BLaER1 (cell line): ENCODE measurements at regions not wholly inside any gene's neighbourhood (a gene's known extent, or its start where the extent isn't known, plus 50 kb on each side); places are given as distances from the start of the nearest gene placed in this dataset.
"Not testable (repeated sequence)": the region's sequence is repeated elsewhere in the genome, so short reads cannot be mapped to it uniquely, and the experiment has no call there.

Experiments
- H3K27ac ChIP-seq: shearing (Covaris generic); formaldehyde crosslinking; 2 replicates; pipeline ENCODE4 v1.8.1; 2022
- H3K27me3 ChIP-seq: shearing (Covaris generic); formaldehyde crosslinking; 2 replicates; pipeline ENCODE4 v1.8.1; 2022
- H3K36me3 ChIP-seq: shearing (Covaris generic); formaldehyde crosslinking; 2 replicates; pipeline ENCODE4 v1.8.1; 2022
- H3K4me1 ChIP-seq: shearing (Covaris generic); formaldehyde crosslinking; 2 replicates; pipeline ENCODE4 v1.8.1; 2022
- H3K4me2 ChIP-seq: shearing (Covaris generic); formaldehyde crosslinking; 2 replicates; pipeline ENCODE4 v1.8.1; 2022
- H3K4me3 ChIP-seq: shearing (Covaris generic); formaldehyde crosslinking; 2 replicates; pipeline ENCODE4 v1.8.1; 2022
- H3K9ac ChIP-seq: shearing (Covaris generic); formaldehyde crosslinking; 2 replicates; pipeline ENCODE4 v1.8.1; 2022
- H3K9me3 ChIP-seq: shearing (Covaris generic); formaldehyde crosslinking; 2 replicates; pipeline ENCODE4 v1.8.1; 2022
- H4K20me1 ChIP-seq: shearing (Covaris generic); formaldehyde crosslinking; 2 replicates; pipeline ENCODE4 v1.8.1; 2022
- Cebpa-rat ChIP-seq: shearing (Covaris generic); IDR thresholded peaks from 2 replicates; pipeline ENCODE4 v1.8.1; 2022

- Histone ChIP-seq H3K9ac (no peak overlapping the region), H3K9me3 (0 out of 2 replicates have a peak, but pooled peaks cover 3% of the 10 kb centered on the region), H3K36me3 (no peaks in the 10 kb centered on the region), H3K4me3 (no peak overlapping the region), H3K27ac (no peak overlapping the region), H3K4me2 (no peak overlapping the region), H3K4me1 (peaks cover 13% of the 10 kb centered on the region), H4K20me1 (peaks cover 14% of the 10 kb centered on the region; the same call in 1 of the 2 replicates), H3K27me3 (peaks cover 31% of the 10 kb centered on the region)
- no peak for TF ChIP-seq Cebpa-rat
Observed at GRCh38 chr3:87788516-87788915, 270.3 kb downstream of the CGGBP1 start.

GRCh38 chr3:87780811-87781210 is 278.0 kb downstream of the CGGBP1 start:
- Histone ChIP-seq H3K4me3 (no peak overlapping the region), H3K27me3 (no peaks in the 10 kb centered on the region), H3K36me3 (no peaks in the 10 kb centered on the region), H4K20me1 (no peaks in the 10 kb centered on the region), H3K9ac (no peak overlapping the region), H3K4me2 (no peak overlapping the region), H3K9me3 (no peaks in the 10 kb centered on the region), H3K27ac (no peak overlapping the region), H3K4me1 (no peaks in the 10 kb centered on the region)
- no peak for TF ChIP-seq Cebpa-rat

DNA sequence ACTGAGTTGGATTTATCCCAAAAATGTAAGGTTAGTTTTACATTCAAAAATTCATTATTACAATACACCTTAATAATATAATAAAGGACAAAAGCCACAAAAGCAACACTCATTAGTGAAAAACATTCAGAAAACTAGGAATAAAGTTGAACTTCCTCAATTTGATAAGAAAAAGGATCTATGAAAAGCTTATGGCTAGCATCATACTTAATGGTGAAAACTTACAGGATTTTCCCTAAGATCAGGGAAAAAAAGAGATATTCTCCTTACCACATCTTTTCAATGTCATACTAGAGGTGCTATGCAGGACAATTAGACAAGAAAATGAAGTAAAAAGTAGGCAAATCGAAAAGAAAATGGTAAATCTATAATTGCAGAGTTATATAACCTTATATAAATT is 279.9 kb downstream of the CGGBP1 start:
- Histone ChIP-seq H3K27me3 (no peaks in the 10 kb centered on the region), H3K4me1 (no peaks in the 10 kb centered on the region), H3K4me3 (no peak overlapping the region), H3K9me3 (no peaks in the 10 kb centered on the region), H3K4me2 (no peak overlapping the region), H3K27ac (no peak overlapping the region), H3K36me3 (no peaks in the 10 kb centered on the region), H3K9ac (no peak overlapping the region), H4K20me1 (no peaks in the 10 kb centered on the region)
- TF ChIP-seq Cebpa-rat = no peak

- H3K4me2 ChIP-seq = no peak overlapping the region
Observed at GRCh38 chr3:87771337-87772192, 287.2 kb downstream of the CGGBP1 start.

GRCh38 chr3:87766721-87767120 is 292.1 kb downstream of the CGGBP1 start:
- H3K9me3 ChIP-seq = peaks cover 2% of the 10 kb centered on the region; the same call in 1 of the 2 replicates
- no peak overlapping the region for H3K4me3 ChIP-seq
- TF ChIP-seq Cebpa-rat = no peak
- H3K4me2 ChIP-seq = no peak overlapping the region
- H3K9ac ChIP-seq = no peak overlapping the region
- H3K36me3 ChIP-seq = no peaks in the 10 kb centered on the region
- no peak overlapping the region for H3K27ac ChIP-seq
- H3K4me1 ChIP-seq = no peaks in the 10 kb centered on the region
- no peaks in the 10 kb centered on the region for H4K20me1 ChIP-seq
- no peaks in the 10 kb centered on the region for H3K27me3 ChIP-seq

More at GRCh38 chr3:87771337-87772192, 287.2 kb downstream of the CGGBP1 start:
- Histone ChIP-seq H3K4me1 (no peaks in the 10 kb centered on the region), H3K4me3 (no peak overlapping the region), H3K27ac (no peak overlapping the region), H3K9me3 (no peaks in the 10 kb centered on the region), H3K9ac (no peak overlapping the region), H3K36me3 (no peaks in the 10 kb centered on the region), H4K20me1 (no peaks in the 10 kb centered on the region), H3K27me3 (no peaks in the 10 kb centered on the region)
- TF ChIP-seq Cebpa-rat = no peak

DNA sequence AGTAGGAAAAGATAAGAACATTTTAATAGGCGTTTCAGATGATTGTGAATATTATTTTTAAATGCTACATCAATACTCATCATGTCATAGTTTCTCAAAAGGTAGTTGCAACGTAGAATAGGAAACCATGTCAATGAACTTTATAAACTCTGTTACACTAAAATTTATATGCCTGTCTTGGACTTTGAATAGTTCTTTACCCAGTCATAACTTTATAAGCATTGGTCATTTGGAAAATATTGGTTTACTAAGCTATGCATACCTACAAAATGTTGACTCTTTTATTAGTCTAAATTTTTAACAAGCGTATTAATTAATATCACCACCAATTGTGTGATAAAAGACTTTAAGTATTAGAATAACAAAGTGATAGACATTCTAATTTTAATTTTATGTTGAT is 293.5 kb downstream of the CGGBP1 start:
- Histone ChIP-seq H3K9ac (no peak overlapping the region), H3K27ac (no peak overlapping the region), H3K4me3 (no peak overlapping the region), H4K20me1 (no peaks in the 10 kb centered on the region), H3K4me1 (no peaks in the 10 kb centered on the region), H3K36me3 (no peaks in the 10 kb centered on the region), H3K9me3 (peaks cover 3% of the 10 kb centered on the region; the same call in 1 of the 2 replicates), H3K4me2 (no peak overlapping the region), H3K27me3 (no peaks in the 10 kb centered on the region)
- no peak for TF ChIP-seq Cebpa-rat

DNA sequence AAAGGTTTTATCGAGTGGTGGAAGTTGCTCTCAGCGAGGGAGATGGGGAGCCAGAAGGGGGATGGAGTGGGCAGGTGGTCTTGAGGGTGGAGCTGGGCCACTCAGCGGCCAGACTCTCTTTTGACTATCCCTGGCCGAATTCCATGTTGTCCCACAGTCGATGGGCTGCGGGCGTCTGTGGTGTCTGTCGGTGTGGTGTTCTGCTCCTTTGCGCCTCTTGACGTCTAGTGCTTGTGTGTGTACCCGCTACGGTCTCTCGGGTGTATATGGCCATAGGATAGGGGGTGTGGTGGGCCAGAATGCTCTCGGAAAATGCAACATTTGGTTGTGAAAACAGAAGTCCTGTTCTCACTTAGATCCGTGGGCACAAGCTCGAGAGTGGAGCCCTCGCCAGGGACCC is 297.0 kb downstream of the CGGBP1 start:
- no peaks in the 10 kb centered on the region for H3K4me1 ChIP-seq
- no peak overlapping the region for H3K27ac ChIP-seq
- no peaks in the 10 kb centered on the region for H3K36me3 ChIP-seq
- H3K9me3 ChIP-seq = peaks cover 3% of the 10 kb centered on the region; the same call in 1 of the 2 replicates
- H3K4me3 ChIP-seq = no peak overlapping the region
- H3K27me3 ChIP-seq = no peaks in the 10 kb centered on the region
- no peaks in the 10 kb centered on the region for H4K20me1 ChIP-seq
- TF ChIP-seq Cebpa-rat = no peak
- H3K4me2 ChIP-seq = no peak overlapping the region
- H3K9ac ChIP-seq = no peak overlapping the region

DNA sequence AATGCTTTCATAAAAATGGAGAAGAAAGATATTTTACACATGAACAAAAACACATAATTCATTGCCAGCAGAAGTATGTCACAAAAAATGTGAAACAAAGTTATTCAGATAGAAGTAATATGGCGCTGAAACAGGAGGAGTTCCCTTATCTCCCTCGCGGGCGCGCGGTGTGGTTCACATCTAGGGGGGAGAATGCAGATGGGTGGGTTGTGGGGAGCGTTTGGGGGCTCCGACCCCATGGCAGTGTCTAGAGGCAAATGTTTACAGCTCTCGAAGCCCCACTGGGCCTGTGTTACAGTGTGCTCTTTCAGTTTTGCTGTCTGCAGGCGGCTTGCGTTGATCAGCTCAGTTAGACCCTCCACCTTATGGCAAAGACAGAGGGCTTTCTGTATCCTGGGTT is 297.5 kb downstream of the CGGBP1 start:
- no peak overlapping the region for H3K9ac ChIP-seq
- no peaks in the 10 kb centered on the region for H3K4me1 ChIP-seq
- H4K20me1 ChIP-seq = no peaks in the 10 kb centered on the region
- H3K36me3 ChIP-seq = no peaks in the 10 kb centered on the region
- peaks cover 3% of the 10 kb centered on the region; the same call in 1 of the 2 replicates for H3K9me3 ChIP-seq
- no peaks in the 10 kb centered on the region for H3K27me3 ChIP-seq
- H3K4me2 ChIP-seq = no peak overlapping the region
- no peak overlapping the region for H3K4me3 ChIP-seq
- TF ChIP-seq Cebpa-rat = no peak
- no peak overlapping the region for H3K27ac ChIP-seq

GRCh38 chr3:87756616-87757015 is 302.2 kb downstream of the CGGBP1 start:
- Histone ChIP-seq H3K9me3 (no peaks in the 10 kb centered on the region), H3K4me3 (no peak overlapping the region), H3K36me3 (no peaks in the 10 kb centered on the region), H3K27me3 (no peaks in the 10 kb centered on the region), H4K20me1 (no peaks in the 10 kb centered on the region), H3K4me1 (no peaks in the 10 kb centered on the region), H3K27ac (no peak overlapping the region), H3K4me2 (no peak overlapping the region), H3K9ac (no peak overlapping the region)
- no peak for TF ChIP-seq Cebpa-rat

DNA sequence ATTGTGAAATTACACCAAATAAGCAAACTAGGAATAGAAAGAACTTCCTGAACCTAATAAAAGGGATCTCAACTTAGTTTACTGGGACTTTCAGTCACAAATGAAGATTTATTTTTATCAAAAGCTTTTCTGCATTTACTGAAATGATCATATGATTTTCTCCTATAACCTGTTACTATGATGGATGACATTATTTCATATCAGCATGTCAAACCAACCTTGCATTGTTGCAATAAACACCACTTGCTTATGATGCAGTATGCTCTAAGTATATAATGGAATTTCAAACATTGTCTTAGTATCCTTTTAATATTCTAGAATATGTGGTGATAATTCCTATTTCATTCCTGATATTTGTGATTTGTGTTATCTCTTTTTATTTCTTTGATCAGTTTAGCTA is 303.0 kb downstream of the CGGBP1 start:
- no peaks in the 10 kb centered on the region for H3K27me3 ChIP-seq
- H3K4me2 ChIP-seq = no peak overlapping the region
- no peaks in the 10 kb centered on the region for H3K4me1 ChIP-seq
- no peak for TF ChIP-seq Cebpa-rat
- H3K9me3 ChIP-seq = no peaks in the 10 kb centered on the region
- H3K4me3 ChIP-seq = no peak overlapping the region
- H3K36me3 ChIP-seq = no peaks in the 10 kb centered on the region
- H3K27ac ChIP-seq = no peak overlapping the region
- H4K20me1 ChIP-seq = no peaks in the 10 kb centered on the region
- H3K9ac ChIP-seq = no peak overlapping the region

GRCh38 chr3:87742250-87742649 is 316.6 kb downstream of the CGGBP1 start:
- H3K27me3 ChIP-seq = no peaks in the 10 kb centered on the region
- H4K20me1 ChIP-seq = no peaks in the 10 kb centered on the region
- H3K4me2 ChIP-seq = no peak overlapping the region
- H3K9me3 ChIP-seq = peaks cover 32% of the 10 kb centered on the region
- H3K4me3 ChIP-seq = no peak overlapping the region
- H3K4me1 ChIP-seq = no peaks in the 10 kb centered on the region
- no peak overlapping the region for H3K27ac ChIP-seq
- TF ChIP-seq Cebpa-rat = no peak
- H3K36me3 ChIP-seq = no peaks in the 10 kb centered on the region
- no peak overlapping the region for H3K9ac ChIP-seq

DNA sequence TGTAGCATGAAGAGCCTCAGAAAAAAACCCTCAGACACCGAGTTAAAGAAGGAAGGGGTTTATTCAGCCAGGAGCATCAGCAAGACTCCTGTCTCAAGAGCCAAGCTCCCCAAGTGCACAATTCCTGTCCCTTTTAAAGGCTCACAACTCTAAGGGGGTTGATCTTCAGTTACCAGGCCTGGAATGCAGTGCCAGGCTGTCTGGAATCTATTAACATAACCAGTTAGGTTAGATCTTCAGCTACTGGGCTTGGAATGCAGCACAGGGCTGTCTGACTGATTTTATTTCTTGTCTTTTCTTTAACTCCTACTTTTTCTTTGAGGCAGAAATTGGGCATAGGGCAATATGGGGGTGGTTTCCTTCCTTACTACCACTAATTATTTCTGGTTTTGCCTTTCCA is 317.9 kb downstream of the CGGBP1 start:
- H3K27ac ChIP-seq, H3K4me2 ChIP-seq, H3K9ac ChIP-seq, H3K27me3 ChIP-seq, H3K36me3 ChIP-seq, H4K20me1 ChIP-seq, H3K4me3 ChIP-seq, H3K4me1 ChIP-seq: not testable (repeated sequence)
- H3K9me3 ChIP-seq = peaks cover 32% of the 10 kb centered on the region

DNA sequence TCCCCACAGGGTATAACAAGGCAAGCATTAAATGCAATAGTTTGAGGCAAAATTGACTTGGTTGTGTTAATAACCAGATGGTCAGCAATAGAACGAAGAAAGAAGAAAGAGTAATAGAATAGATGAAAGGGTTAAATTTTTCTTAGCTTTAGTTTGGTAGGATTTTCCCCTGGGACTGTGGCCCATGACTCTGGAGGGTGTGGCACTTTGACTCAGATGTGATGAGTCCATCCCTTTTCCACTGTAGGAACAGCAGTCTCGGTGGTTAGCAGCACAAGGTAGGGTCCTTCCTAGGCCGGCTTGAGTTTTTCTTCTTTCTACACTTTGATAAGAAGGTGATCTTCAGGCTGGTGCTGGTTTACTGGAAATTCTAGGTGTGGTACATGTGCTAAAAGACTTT is 321.0 kb downstream of the CGGBP1 start:
- not testable (repeated sequence) for H3K36me3 ChIP-seq, H3K27ac ChIP-seq, H3K4me1 ChIP-seq, H3K27me3 ChIP-seq, H3K4me3 ChIP-seq, H4K20me1 ChIP-seq, H3K9ac ChIP-seq, H3K4me2 ChIP-seq
- peaks cover 25% of the 10 kb centered on the region for H3K9me3 ChIP-seq
